ENCODE measurements at regions not wholly inside any gene's neighbourhood (a gene's known extent, or its start where the extent isn't known, plus 50 kb on each side); places are given as distances from the start of the nearest gene placed in this dataset.

DNA sequence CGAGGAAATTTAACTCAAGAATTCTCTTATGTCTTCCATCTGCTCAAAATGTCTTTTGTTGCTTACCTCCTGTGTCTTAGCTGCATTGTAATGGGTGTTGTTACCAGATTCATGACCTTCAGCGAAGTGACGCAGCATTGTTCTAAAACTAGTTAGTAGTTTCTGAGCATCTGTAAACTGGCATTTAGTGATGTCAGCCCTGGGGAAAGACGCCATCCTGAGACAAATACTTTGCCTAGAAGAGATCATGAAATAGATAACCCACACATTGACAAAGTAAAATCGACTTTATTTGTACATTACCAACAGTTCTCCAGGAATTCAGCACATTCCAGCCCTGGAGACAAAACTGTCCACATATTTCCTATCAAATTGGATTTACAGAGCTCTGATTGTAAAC, 87.8 kb downstream of the GPAM start:
- no peaks in the 10 kb centered on the region for H3K9me3 ChIP-seq
- H3K27ac ChIP-seq: no peak overlapping the region
- H3K4me1 ChIP-seq (ENCODE audit: control insufficient read depth in 1 of 2, low read depth in 2 of 2): no peaks in the 10 kb centered on the region
- H3K36me3 ChIP-seq: no peaks in the 10 kb centered on the region
- no peak overlapping the region for H3K4me3 ChIP-seq
- ATAC-seq (ENCODE audit: insufficient number of reproducible peaks, low FRiP score, low read depth): no peak
- no peaks in the 10 kb centered on the region for H3K27me3 ChIP-seq (replicated peaks; ENCODE audit: insufficient read depth)
- TF ChIP-seq, protein P1, sequence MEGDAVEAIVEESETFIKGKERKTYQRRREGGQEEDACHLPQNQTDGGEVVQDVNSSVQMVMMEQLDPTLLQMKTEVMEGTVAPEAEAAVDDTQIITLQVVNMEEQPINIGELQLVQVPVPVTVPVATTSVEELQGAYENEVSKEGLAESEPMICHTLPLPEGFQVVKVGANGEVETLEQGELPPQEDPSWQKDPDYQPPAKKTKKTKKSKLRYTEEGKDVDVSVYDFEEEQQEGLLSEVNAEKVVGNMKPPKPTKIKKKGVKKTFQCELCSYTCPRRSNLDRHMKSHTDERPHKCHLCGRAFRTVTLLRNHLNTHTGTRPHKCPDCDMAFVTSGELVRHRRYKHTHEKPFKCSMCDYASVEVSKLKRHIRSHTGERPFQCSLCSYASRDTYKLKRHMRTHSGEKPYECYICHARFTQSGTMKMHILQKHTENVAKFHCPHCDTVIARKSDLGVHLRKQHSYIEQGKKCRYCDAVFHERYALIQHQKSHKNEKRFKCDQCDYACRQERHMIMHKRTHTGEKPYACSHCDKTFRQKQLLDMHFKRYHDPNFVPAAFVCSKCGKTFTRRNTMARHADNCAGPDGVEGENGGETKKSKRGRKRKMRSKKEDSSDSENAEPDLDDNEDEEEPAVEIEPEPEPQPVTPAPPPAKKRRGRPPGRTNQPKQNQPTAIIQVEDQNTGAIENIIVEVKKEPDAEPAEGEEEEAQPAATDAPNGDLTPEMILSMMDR (IDR thresholded peaks at IDR 0.05): no peak
- no peak for DNase-seq (ENCODE audit: low spot score)

DNA sequence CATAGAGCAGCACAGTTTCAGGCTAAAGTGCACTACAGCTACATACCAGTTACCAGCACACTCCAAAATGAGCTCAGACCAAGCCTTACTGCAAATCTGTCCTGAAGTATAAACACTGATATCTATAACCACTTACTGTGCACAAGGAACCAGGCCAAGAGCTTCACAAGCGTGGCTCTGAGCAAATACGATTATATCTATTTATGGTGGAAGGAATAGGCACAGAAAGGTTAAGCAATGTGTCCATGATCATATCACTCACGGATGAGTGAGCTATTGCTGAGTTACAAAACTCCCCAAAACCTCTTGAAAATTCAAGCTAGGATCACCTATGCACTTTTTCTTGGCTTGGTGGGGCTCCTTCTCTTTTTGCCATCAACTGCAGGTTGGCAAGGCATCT, 84.9 kb downstream of the GPAM start:
- DNase-seq (ENCODE audit: low spot score) (no peak), ATAC-seq (ENCODE audit: insufficient number of reproducible peaks, low FRiP score, low read depth) (no peak)
- TF ChIP-seq, protein P1 (IDR thresholded peaks at IDR 0.05): no peak
- Histone ChIP-seq H3K27ac (no peak overlapping the region), H3K27me3 (replicated peaks; ENCODE audit: insufficient read depth) (no peaks in the 10 kb centered on the region), H3K36me3 (no peaks in the 10 kb centered on the region), H3K4me3 (no peak overlapping the region), H3K4me1 (ENCODE audit: control insufficient read depth in 1 of 2, low read depth in 2 of 2) (no peaks in the 10 kb centered on the region), H3K9me3 (no peaks in the 10 kb centered on the region)
